ENCODE measurements at regions not wholly inside any gene's neighbourhood (a gene's known extent, or its start where the extent isn't known, plus 50 kb on each side); places are given as distances from the start of the nearest gene placed in this dataset.
"Not testable (repeated sequence)": the region's sequence is repeated elsewhere in the genome, so short reads cannot be mapped to it uniquely, and the experiment has no call there.

GRCh38 chrX:134311994-134312393 lies 61.1 kb upstream of the PHF6 start:
- not testable (repeated sequence) for H3K36me3 Mint-ChIP-seq; H3K27ac Mint-ChIP-seq; H3K4me3 Mint-ChIP-seq; DNase-seq (ENCODE audit: low spot score in 2 of 2, unreplicated experiment in 2 of 2); H3K27me3 Mint-ChIP-seq (ENCODE audit: low read depth); H3K4me1 Mint-ChIP-seq
- H3K9me3 Mint-ChIP-seq = peaks cover 41% of the 10 kb centered on the region

GRCh38 chrX:134313418-134313817 lies 59.7 kb upstream of the PHF6 start:
- peaks cover 6% of the 10 kb centered on the region for H3K36me3 Mint-ChIP-seq
- H3K4me1 Mint-ChIP-seq = no peaks in the 10 kb centered on the region
- no peaks in the 10 kb centered on the region for H3K27me3 Mint-ChIP-seq (ENCODE audit: low read depth)
- peaks cover 47% of the 10 kb centered on the region for H3K9me3 Mint-ChIP-seq
- no peak for DNase-seq (ENCODE audit: low spot score in 2 of 2, unreplicated experiment in 2 of 2)
- no peak overlapping the region for H3K27ac Mint-ChIP-seq
- TF ChIP-seq CTCF (IDR thresholded peaks at IDR 0.05; ENCODE audit: unreplicated experiment) = no peak
- H3K4me3 Mint-ChIP-seq = no peak overlapping the region

- H3K27ac Mint-ChIP-seq = no peak overlapping the region
- TF ChIP-seq CTCF (IDR thresholded peaks at IDR 0.05; ENCODE audit: unreplicated experiment) = no peak
- H3K9me3 Mint-ChIP-seq = peaks cover 54% of the 10 kb centered on the region
- H3K27me3 Mint-ChIP-seq (ENCODE audit: low read depth) = no peaks in the 10 kb centered on the region
- H3K4me3 Mint-ChIP-seq = no peak overlapping the region
- no peak for DNase-seq (ENCODE audit: low spot score in 2 of 2, unreplicated experiment in 2 of 2)
- peaks cover 6% of the 10 kb centered on the region for H3K36me3 Mint-ChIP-seq
- no peaks in the 10 kb centered on the region for H3K4me1 Mint-ChIP-seq
Measured at GRCh38 chrX:134315866-134316265, 57.2 kb upstream of the PHF6 start.

Data from mesothelial cell of epicardium (in vitro differentiated cells).